GM18517 (cell line): ENCODE measurements at regions not wholly inside any gene's neighbourhood (a gene's known extent, or its start where the extent isn't known, plus 50 kb on each side); places are given as distances from the start of the nearest gene placed in this dataset.
"Not testable (repeated sequence)": the region's sequence is repeated elsewhere in the genome, so short reads cannot be mapped to it uniquely, and the experiment has no call there.

Experiments used
- ATAC-seq: cut with Tn5 transposase; IDR thresholded peaks from one replicate; pipeline ENCODE4 v1.9.1; 2021; ENCODE audit warnings: mild to moderate bottlenecking, moderate library complexity; ENCODE audit not compliant: unreplicated experiment

GRCh38 chr5:82448374-82448773 is 170.2 kb upstream of the RPS23 start:
- no peak for ATAC-seq

DNA sequence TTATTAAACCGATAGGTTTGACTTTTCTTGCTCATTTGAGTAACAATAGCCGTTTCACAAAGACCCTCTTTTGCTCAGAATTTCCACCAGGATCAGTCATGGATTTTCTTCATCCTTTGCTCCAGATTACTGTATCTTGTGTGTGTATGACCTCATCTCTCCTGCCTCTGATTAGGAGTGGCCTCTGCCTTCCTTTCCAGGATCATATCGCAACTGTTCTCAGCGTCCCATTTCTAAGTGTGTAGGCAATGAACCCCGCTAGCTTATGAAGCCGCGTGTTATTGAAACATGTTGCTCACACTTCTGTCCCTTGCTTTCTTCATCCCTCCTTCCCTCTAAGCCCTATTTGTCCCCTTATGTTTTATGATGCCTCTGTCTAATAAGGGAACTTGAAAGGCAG is 169.8 kb upstream of the RPS23 start:
- ATAC-seq: no peak

DNA sequence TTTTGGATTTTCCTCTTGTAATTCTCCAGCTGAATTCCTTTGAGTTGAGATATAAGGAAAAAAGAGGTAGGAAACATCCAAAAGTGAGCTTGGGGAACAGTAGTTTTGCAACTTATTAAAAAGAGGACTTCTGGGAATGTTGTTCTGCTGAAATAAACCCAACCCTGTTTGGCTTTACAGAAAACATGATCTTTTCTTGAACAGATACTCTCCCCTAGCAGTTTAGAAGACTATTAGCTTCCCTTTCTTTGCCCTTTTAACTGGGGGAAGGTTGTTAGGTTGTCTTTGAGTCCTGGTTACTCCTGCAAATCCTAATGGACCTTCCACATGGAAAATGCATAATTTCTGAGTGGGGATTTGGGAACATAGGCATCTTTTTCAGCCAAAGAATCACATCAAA is 168.7 kb upstream of the RPS23 start:
- ATAC-seq: no peak

GRCh38 chr5:82445726-82446335 is 167.7 kb upstream of the RPS23 start:
- no peak for ATAC-seq

DNA sequence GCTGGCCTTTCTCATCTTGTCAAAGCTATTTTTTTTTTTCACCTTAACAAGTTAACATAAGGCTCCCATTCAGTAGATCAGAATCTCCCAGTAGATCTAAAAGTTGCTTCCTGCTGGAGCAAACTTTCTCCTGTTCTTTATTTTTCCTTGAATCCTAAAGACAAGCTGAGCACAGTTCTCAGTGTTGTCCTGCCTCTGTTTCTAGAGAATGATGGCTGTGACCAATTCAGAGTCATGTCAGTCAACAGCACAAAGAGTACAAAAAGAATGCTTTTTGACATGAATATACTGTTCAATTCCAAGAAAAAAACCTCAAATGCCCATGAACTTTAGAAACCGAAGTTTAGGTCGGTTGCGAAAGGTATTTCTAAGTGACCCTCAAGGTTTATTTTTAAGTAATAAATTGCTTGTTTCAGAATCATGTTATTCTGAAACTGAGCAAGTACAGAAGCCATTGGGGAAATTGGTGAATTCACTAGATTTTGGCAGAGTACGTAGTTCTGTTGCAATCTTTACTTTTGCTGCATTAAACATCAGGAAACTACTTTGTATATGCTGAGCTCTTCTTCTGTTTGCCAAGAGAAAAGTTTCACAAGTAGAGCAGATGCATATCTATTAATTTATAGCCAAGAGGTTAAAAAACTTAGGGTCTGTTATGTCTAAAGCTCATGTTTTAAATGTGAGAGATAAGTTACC is 161.7 kb upstream of the RPS23 start:
- no peak for ATAC-seq

GRCh38 chr5:82437565-82437964 is 159.4 kb upstream of the RPS23 start:
- not testable (repeated sequence) for ATAC-seq

- no peak for ATAC-seq
These were observed 158.1 kb upstream of the RPS23 start for GRCh38 chr5:82436291-82436690.

- ATAC-seq: not testable (repeated sequence)
These were observed 156.8 kb upstream of the RPS23 start for GRCh38 chr5:82434696-82435660.

- no peak for ATAC-seq
These were observed 148.5 kb upstream of the RPS23 start for GRCh38 chr5:82426464-82427154.

DNA sequence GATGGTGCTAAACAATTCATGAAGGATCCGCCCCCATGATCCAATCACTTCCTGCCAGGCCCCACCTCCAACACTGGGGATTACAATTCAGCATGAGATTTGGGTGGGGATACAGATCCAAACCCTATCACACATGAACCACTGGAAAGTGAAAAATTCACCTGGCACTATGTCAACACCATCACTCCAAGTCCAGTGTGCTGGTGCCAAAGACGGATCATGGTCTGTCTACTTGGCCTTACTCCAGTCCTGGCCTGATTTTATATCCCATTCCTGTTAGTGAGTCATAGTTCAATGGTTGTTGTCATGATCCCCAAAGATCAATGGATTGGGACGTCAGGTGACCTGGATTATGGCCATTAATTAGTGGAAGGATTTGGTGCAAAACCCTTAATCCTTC is 147.4 kb upstream of the RPS23 start:
- no peak for ATAC-seq

DNA sequence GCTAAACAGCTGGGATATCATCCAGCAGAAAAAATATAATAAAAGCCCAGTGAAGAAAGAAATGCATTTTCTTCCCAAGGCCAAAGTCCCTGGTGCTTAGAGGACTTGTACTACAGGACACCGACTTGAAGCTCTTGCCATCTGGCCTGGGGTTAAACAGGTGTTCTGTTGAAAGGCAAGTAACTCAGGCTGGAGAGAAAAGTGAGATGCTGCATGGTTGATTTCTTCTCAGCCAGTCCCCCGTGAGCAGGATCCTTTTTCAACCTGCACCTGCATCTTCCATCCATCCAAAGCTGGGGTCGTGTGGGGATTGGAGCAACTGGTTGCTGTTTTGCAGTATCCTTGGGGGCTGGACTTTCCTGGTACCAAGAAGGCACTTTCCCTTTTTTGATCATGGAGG is 146.1 kb upstream of the RPS23 start:
- no peak for ATAC-seq

DNA sequence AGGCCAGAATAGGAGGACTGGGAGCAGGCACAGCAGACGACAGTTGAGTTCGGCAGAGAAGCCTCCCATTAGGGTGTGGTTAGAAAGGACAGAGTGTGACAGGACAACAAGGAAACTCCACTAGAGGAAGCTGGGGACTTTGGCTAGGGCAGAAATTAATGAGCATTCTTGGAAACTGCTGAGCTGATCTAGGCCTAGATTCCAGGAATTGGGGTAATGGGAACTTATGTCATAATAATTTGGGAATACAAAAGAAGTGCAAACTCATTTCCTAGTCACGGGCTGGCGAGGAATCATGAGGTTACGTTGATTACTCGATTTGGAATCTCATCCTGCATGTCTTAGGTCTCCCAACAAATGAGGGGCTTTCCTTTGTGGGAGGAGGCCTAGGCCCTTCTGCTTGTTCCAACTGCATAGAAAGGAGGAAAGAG is 144.6 kb upstream of the RPS23 start:
- ATAC-seq: no peak

DNA sequence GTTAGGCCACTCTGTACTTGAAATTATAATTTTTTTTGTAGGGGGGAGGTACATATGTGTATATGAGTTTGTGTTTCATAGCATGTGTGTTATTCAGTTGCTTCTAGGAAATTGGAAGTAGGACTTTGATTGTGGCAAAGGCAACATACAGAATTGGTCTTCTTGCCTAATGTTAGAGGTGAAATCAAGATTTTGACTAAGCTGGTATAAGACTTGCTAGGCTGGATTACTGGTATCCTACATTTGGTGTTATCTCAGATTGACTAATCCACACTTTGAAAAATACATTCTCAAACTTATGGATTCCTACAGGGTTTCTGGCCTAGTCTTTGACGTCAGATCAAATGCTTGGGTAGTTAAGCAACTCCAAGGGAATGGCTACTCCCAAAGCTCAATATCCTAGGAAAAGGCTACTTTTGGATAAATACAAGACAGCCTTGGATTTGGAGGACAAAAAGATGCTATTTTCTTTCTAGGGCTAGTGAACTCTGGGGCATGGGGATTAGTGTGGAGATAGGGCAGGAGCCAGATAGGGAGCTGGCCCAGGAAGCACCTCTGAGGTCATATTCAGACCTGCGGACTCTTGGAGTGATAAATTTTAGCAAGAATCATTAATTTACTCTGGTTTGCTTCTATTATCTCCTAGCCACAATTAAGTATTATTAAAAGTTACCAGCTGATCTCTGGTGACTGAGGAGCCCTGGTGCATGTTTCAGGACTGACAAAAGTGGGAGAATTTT is 144.0 kb upstream of the RPS23 start:
- ATAC-seq: no peak

- no peak for ATAC-seq
These were observed 143.0 kb upstream of the RPS23 start for GRCh38 chr5:82421119-82421518.

DNA sequence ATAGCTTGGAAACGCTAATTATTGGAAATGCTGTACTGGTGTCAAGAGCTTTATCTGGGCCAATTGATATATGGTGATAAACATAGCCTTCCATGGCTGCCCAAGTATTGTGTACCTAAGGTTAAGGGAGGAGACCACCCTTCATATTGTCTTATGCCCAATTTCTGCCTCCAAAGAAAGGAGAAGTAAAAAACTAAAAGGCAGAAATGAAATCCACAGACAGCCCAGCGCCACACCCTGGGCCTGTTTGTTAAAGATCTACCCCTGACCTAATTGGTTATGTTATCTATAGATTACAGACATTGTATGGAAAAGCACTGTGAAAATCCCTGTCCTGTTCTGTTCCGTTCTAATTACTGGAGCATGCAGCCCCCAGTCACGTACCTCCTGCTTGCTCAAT is 142.4 kb upstream of the RPS23 start:
- not testable (repeated sequence) for ATAC-seq

- no peak for ATAC-seq
These were observed 141.6 kb upstream of the RPS23 start for GRCh38 chr5:82419559-82420332.

DNA sequence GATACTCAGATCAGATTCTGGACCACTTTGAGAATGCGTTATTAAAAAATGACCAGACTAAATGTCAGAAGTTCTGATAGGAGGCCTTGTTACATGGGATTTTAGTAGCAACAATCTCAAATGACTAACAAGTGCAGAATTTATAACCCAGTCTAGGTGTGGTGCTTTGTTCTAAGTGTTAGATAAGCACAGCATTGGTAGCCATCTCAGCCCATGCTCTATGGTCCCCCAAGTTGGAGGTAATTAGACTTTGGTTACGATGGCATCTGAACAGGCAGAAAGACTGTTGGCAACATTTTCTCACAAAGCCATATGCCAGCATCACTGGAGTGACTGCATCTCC is 140.4 kb upstream of the RPS23 start:
- no peak for ATAC-seq

DNA sequence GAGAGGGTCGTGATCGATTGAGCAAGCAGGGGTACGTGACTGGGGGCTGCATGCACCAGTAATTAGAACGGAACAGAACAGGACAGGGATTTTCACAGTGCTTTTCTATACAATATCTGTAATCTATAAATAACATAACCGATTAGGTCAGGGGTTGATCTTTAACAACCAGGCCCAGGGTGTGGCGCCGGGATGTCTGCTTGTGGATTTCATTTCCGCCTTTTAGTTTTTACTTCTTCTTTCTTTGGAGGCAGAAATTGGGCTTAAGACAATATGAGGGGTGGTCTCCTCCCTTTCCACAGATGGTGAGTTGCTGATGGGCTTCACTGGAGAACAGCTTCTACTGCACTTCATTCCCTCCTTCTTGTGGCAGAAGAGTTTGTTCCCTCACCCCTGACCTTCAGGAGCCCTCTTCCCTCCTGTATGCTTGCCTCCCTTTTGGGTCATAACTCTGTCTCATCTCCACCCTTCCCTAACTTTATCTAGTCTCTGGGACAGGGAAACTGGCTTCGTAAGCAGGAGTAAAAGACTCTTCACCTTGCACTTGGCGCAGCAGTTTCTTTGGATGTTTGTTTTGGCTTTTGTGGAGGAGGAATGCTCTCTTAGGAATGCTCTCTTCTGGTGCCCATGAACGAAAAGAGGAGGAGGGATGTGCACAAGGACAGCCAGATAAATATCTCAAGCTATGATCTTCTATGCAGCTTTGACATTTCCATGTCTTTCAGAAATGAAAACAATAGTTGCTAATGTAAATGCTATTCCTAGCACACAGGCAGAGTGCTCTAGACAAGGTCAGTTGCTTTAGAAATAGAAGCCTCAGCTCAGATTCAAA is 139.8 kb upstream of the RPS23 start:
- no peak for ATAC-seq

- no peak for ATAC-seq
These were observed 138.4 kb upstream of the RPS23 start for GRCh38 chr5:82416512-82416911.
